CD14-positive monocyte (primary cell): ENCODE measurements at regions not wholly inside any gene's neighbourhood (a gene's known extent, or its start where the extent isn't known, plus 50 kb on each side); places are given as distances from the start of the nearest gene placed in this dataset.

Source experiments
- DNase-seq, 3 donors: peaks; one replicate each; pipeline ENCODE4 v3.0.0-alpha.2; 2011 to 2022
- H2AFZ ChIP-seq: 2 replicates; pipeline ENCODE4 v1.6.0; 2012; ENCODE audit warnings: mild to moderate bottlenecking, low read depth, low read length, inconsistent platforms; ENCODE audit not compliant: insufficient read depth, poor library complexity, severe bottlenecking
- H3K27ac ChIP-seq, 2 donors: 1 replicate in 1 of 2; 2 replicates in 1 of 2; pipeline ENCODE4 v1.5.1; 2012 to 2013; ENCODE audit warnings: low read length in 2 of 2, control low read depth in 1 of 2, inconsistent platforms in 1 of 2, low read depth in 1 of 2, mild to moderate bottlenecking in 1 of 2
- H3K27me3 ChIP-seq, 2 donors: one replicate each; pipeline versions ENCODE4 v1.6.0 to v1.6.1; 2011 to 2013; ENCODE audit warnings: low read length in 2 of 2; ENCODE audit not compliant: control insufficient read depth in 2 of 2, insufficient read depth in 2 of 2
- H3K36me3 ChIP-seq, 2 donors: replicated peaks in 1 of 2; 1 replicate in 1 of 2; 2 replicates in 1 of 2; pipeline versions ENCODE4 v1.5.1 to v1.6.1; 2012 to 2013; ENCODE audit warnings: low read length in 2 of 2, control low read depth in 1 of 2, inconsistent platforms in 1 of 2, mild to moderate bottlenecking in 1 of 2; ENCODE audit not compliant: insufficient read depth in 2 of 2, control insufficient read depth in 1 of 2
- H3K4me1 ChIP-seq, 2 donors: 1 replicate in 1 of 2; 2 replicates in 1 of 2; pipeline versions ENCODE4 v1.5.1 to v1.6.1; 2012 to 2013; ENCODE audit warnings: low read length in 2 of 2, control low read depth in 1 of 2, inconsistent platforms in 1 of 2, mild to moderate bottlenecking in 1 of 2, moderate library complexity in 1 of 2; ENCODE audit not compliant: insufficient read depth in 2 of 2, control insufficient read depth in 1 of 2
- H3K4me2 ChIP-seq: replicated peaks from 2 replicates; pipeline ENCODE3; 2012; ENCODE audit warnings: low read length, moderate library complexity, mild to moderate bottlenecking; ENCODE audit not compliant: poor library complexity, severe bottlenecking; ENCODE audit errors: extremely low read depth
- H3K4me3 ChIP-seq, 3 experiments: fragments of 200-600 bp in 1 of 3; sonication (generic) in 1 of 3; replicated peaks in 1 of 3; 1 replicate in 2 of 3; 2 replicates in 1 of 3; pipeline ENCODE4 v1.5.1; 2011 to 2013; ENCODE audit warnings: low read length in 3 of 3, mild to moderate bottlenecking in 3 of 3, control low read depth in 2 of 3, low read depth in 2 of 3, inconsistent platforms in 1 of 3, moderate library complexity in 1 of 3
- H3K79me2 ChIP-seq: 2 replicates; pipeline ENCODE4 v1.6.0; 2012; ENCODE audit warnings: mild to moderate bottlenecking, control low read depth, inconsistent platforms, low read length, moderate library complexity; ENCODE audit not compliant: insufficient read depth
- H3K9ac ChIP-seq: 2 replicates; pipeline ENCODE4 v1.6.0; 2017; ENCODE audit warnings: low read length, mild to moderate bottlenecking; ENCODE audit not compliant: insufficient read depth, poor library complexity, severe bottlenecking
- H3K9me3 ChIP-seq, 2 donors: replicated peaks in 1 of 2; 1 replicate in 1 of 2; 2 replicates in 1 of 2; pipeline versions ENCODE4 v1.5.1 to v1.6.1; 2012 to 2013; ENCODE audit warnings: low read length in 2 of 2, control low read depth in 1 of 2; ENCODE audit not compliant: control insufficient read depth in 1 of 2, insufficient read depth in 1 of 2
- H4K20me1 ChIP-seq: 2 replicates; pipeline ENCODE4 v1.6.0; 2012; ENCODE audit warnings: mild to moderate bottlenecking, low read length, control low read depth, moderate library complexity; ENCODE audit not compliant: insufficient read depth
- H3K27ac Mint-ChIP-seq, 7 donors: one replicate each; pipeline ENCODE4 v1.8.0; 2020; ENCODE audit warnings: mild to moderate bottlenecking in 7 of 7, mixed read lengths in 7 of 7, moderate library complexity in 6 of 7, inconsistent platforms in 2 of 7
- H3K27me3 Mint-ChIP-seq, 3 donors: one replicate each; pipeline ENCODE4 v1.8.0; 2021 to 2022; ENCODE audit warnings: low read depth in 3 of 3, mild to moderate bottlenecking in 3 of 3, mixed read lengths in 3 of 3, moderate library complexity in 3 of 3, inconsistent platforms in 1 of 3
- H3K36me3 Mint-ChIP-seq, 2 donors: one replicate each; pipeline ENCODE4 v1.8.0; 2020; ENCODE audit warnings: mixed read lengths in 2 of 2, inconsistent platforms in 1 of 2, mild to moderate bottlenecking in 1 of 2
- H3K4me1 Mint-ChIP-seq: one replicate; pipeline ENCODE4 v1.8.0; 2020; ENCODE audit warnings: mild to moderate bottlenecking, mixed read lengths
- H3K4me3 Mint-ChIP-seq, 2 donors: one replicate each; pipeline ENCODE4 v1.8.0; 2020; ENCODE audit warnings: mild to moderate bottlenecking in 2 of 2, mixed read lengths in 2 of 2, moderate library complexity in 1 of 2
- H3K9me3 Mint-ChIP-seq, 7 donors: one replicate each; pipeline ENCODE4 v1.8.0; 2020 to 2022; ENCODE audit warnings: mixed read lengths in 7 of 7, mild to moderate bottlenecking in 6 of 7, moderate library complexity in 6 of 7, inconsistent platforms in 2 of 7
- WGBS: methylation state at CpG from one replicate; pipeline ENCODE4 v1.1.5; 2013; ENCODE audit warnings: missing lambda C conversion rate; ENCODE audit not compliant: insufficient coverage; 5-methylcytosine and 5-hydroxymethylcytosine counted together
- intact Hi-C, 2 donors: fragments of 100-400 bp; cut with micrococcal nuclease; formaldehyde crosslinking; loops; one replicate each; pipeline versions ENCODE4 v1.15.0 to v1.15.1; 2023
- TF ChIP-seq, protein P1 (sequence below): fragments of 200-600 bp; IDR thresholded peaks from one replicate; pipeline ENCODE4 v1.8.0; 2022; ENCODE audit warnings: antibody characterized with exemption, mild to moderate bottlenecking

DNA sequence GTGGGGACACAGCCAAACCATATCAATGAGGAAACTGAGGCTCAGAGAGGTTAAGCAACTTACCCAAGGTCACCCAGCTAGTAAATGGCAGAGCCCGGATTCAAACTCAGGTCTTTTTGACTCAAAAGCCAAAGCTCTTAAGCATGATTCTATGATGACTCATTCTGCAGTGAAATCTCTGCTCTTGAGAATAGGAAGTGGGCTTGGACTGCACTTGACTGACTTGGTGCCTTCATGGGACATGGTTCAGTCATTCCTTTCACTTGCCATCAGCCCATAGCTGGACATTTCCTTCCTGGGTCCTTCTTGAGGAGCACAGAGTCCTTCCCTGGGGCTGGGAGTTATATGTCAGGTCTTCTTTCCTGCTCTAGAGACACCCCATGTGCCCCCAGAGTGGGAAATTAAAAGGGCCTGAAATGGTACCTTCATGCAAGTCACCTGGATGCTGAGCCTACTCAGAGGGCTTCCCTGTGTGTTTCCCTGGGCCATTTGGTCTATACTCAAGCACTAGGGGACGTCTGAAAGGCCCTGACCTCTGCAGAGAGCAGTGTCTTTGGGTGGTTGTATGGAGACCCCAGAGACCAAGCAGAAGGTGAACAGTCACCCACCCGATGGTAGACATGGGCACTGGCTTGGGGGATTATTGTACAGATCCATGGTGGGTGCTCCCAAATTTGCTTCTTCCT lies 62.4 kb upstream of the SDK1 start:
- 100% methylated on average over 1 of the region's 3 CpGs for WGBS
- intact Hi-C loops = no loop called here
- Histone ChIP-seq H3K9me3 (peaks cover 0 to 9% of the 10 kb centered on the region in 2 donors), H3K27ac (no peak overlapping the region), H3K4me3 (no peak overlapping the region), H3K36me3 (no peaks in the 10 kb centered on the region), H4K20me1 (no peaks in the 10 kb centered on the region), H3K4me2 (no peak overlapping the region), H3K9ac (no peak overlapping the region), H3K27me3 (no peaks in the 10 kb centered on the region), H3K4me1 (no peaks in the 10 kb centered on the region), H3K79me2 (no peaks in the 10 kb centered on the region), H2AFZ (no peak overlapping the region)
- no peak for DNase-seq
- no peak overlapping the region for H3K27ac Mint-ChIP-seq
- H3K36me3 Mint-ChIP-seq = no peaks in the 10 kb centered on the region
- TF ChIP-seq, protein P1, sequence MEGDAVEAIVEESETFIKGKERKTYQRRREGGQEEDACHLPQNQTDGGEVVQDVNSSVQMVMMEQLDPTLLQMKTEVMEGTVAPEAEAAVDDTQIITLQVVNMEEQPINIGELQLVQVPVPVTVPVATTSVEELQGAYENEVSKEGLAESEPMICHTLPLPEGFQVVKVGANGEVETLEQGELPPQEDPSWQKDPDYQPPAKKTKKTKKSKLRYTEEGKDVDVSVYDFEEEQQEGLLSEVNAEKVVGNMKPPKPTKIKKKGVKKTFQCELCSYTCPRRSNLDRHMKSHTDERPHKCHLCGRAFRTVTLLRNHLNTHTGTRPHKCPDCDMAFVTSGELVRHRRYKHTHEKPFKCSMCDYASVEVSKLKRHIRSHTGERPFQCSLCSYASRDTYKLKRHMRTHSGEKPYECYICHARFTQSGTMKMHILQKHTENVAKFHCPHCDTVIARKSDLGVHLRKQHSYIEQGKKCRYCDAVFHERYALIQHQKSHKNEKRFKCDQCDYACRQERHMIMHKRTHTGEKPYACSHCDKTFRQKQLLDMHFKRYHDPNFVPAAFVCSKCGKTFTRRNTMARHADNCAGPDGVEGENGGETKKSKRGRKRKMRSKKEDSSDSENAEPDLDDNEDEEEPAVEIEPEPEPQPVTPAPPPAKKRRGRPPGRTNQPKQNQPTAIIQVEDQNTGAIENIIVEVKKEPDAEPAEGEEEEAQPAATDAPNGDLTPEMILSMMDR = no peak
- peaks cover 0 to 8% (median 1%) of the 10 kb centered on the region in 3 donors for H3K27me3 Mint-ChIP-seq
- H3K4me3 Mint-ChIP-seq = no peak overlapping the region
- H3K9me3 Mint-ChIP-seq = peaks cover 7 to 22% (median 12%) of the 10 kb centered on the region in 7 donors
- H3K4me1 Mint-ChIP-seq = no peaks in the 10 kb centered on the region

DNA sequence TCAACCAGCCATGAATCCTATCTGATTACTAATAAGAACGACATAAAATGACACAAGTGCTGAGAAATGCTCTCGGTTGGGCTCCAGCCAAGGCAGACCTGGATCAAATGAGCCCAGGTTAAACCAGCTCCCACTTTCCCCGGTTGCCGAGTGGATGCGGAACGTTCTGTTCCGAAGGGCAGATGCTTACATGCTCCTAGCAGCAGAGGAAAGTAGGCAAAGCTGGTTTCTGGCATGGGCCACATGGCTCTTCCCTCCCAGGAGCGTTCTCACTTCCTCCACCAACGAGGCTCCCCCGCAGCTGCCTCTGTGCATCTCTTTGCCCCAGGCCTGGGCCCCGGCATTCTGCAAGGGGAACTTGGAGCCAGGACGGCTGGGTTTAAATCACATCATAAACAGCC lies 61.8 kb upstream of the SDK1 start:
- Histone ChIP-seq H4K20me1 (no peaks in the 10 kb centered on the region), H3K9me3 (peaks cover 0 to 6% of the 10 kb centered on the region in 2 donors), H3K79me2 (no peaks in the 10 kb centered on the region), H3K9ac (no peak overlapping the region), H3K36me3 (no peaks in the 10 kb centered on the region), H3K4me3 (no peak overlapping the region), H3K27me3 (no peaks in the 10 kb centered on the region), H3K4me2 (no peak overlapping the region), H3K27ac (no peak overlapping the region), H3K4me1 (no peaks in the 10 kb centered on the region), H2AFZ (no peak overlapping the region)
- H3K9me3 Mint-ChIP-seq = peaks cover 7 to 22% (median 11%) of the 10 kb centered on the region in 7 donors
- no peak overlapping the region for H3K4me3 Mint-ChIP-seq
- no peaks in the 10 kb centered on the region for H3K36me3 Mint-ChIP-seq
- H3K4me1 Mint-ChIP-seq = no peaks in the 10 kb centered on the region
- intact Hi-C loops = no loop called here
- H3K27ac Mint-ChIP-seq = no peak overlapping the region
- H3K27me3 Mint-ChIP-seq = peaks cover 0 to 8% (median 1%) of the 10 kb centered on the region in 3 donors
- TF ChIP-seq, protein P1 = no peak
- WGBS = 84% methylated on average over 10 of the region's 12 CpGs
- DNase-seq = no peak
